ENCODE measurements at regions not wholly inside any gene's neighbourhood (a gene's known extent, or its start where the extent isn't known, plus 50 kb on each side); places are given as distances from the start of the nearest gene placed in this dataset.

- TF ChIP-seq POLR2AphosphoS5 (IDR thresholded peaks at IDR 0.05; ENCODE audit: low read depth, low read length) (no peak), POLR2A (IDR thresholded peaks at IDR 0.05; ENCODE audit: low read depth, low read length) (no peak), TAF1 (IDR thresholded peaks at IDR 0.05; ENCODE audit: borderline replicate concordance, low read depth, low read length) (no peak)
Measured at GRCh38 chr2:71757351-71757750, 304.0 kb downstream of the DYSF start.
